BLaER1 (cell line): ENCODE measurements at regions not wholly inside any gene's neighbourhood (a gene's known extent, or its start where the extent isn't known, plus 50 kb on each side); places are given as distances from the start of the nearest gene placed in this dataset.

ENCODE experiments used
- H3K27ac ChIP-seq: shearing (Covaris generic); formaldehyde crosslinking; 2 replicates; pipeline ENCODE4 v1.8.1; 2022
- H3K27me3 ChIP-seq: shearing (Covaris generic); formaldehyde crosslinking; 2 replicates; pipeline ENCODE4 v1.8.1; 2022
- H3K36me3 ChIP-seq: shearing (Covaris generic); formaldehyde crosslinking; 2 replicates; pipeline ENCODE4 v1.8.1; 2022
- H3K4me1 ChIP-seq: shearing (Covaris generic); formaldehyde crosslinking; 2 replicates; pipeline ENCODE4 v1.8.1; 2022
- H3K4me2 ChIP-seq: shearing (Covaris generic); formaldehyde crosslinking; 2 replicates; pipeline ENCODE4 v1.8.1; 2022
- H3K4me3 ChIP-seq: shearing (Covaris generic); formaldehyde crosslinking; 2 replicates; pipeline ENCODE4 v1.8.1; 2022
- H3K9ac ChIP-seq: shearing (Covaris generic); formaldehyde crosslinking; 2 replicates; pipeline ENCODE4 v1.8.1; 2022
- H3K9me3 ChIP-seq: shearing (Covaris generic); formaldehyde crosslinking; 2 replicates; pipeline ENCODE4 v1.8.1; 2022
- H4K20me1 ChIP-seq: shearing (Covaris generic); formaldehyde crosslinking; 2 replicates; pipeline ENCODE4 v1.8.1; 2022
- Cebpa-rat ChIP-seq: shearing (Covaris generic); IDR thresholded peaks from 2 replicates; pipeline ENCODE4 v1.8.1; 2022

GRCh38 chr4:24007860-24008261 lies 118.0 kb upstream of the PPARGC1A start:
- no peak for TF ChIP-seq Cebpa-rat
- Histone ChIP-seq H3K27ac (no peak overlapping the region), H3K4me3 (no peak overlapping the region), H4K20me1 (no peaks in the 10 kb centered on the region), H3K36me3 (no peaks in the 10 kb centered on the region), H3K27me3 (no peaks in the 10 kb centered on the region), H3K4me1 (no peaks in the 10 kb centered on the region), H3K4me2 (no peak overlapping the region), H3K9me3 (no peaks in the 10 kb centered on the region), H3K9ac (no peak overlapping the region)

- Histone ChIP-seq H3K27me3 (no peaks in the 10 kb centered on the region), H3K9me3 (no peaks in the 10 kb centered on the region), H3K36me3 (no peaks in the 10 kb centered on the region), H3K4me3 (no peak overlapping the region), H3K9ac (no peak overlapping the region), H3K4me2 (no peak overlapping the region), H4K20me1 (no peaks in the 10 kb centered on the region), H3K27ac (no peak overlapping the region), H3K4me1 (no peaks in the 10 kb centered on the region)
- no peak for TF ChIP-seq Cebpa-rat
Observed at GRCh38 chr4:24006269-24006668, 116.4 kb upstream of the PPARGC1A start.

GRCh38 chr4:24003926-24004325 lies 114.1 kb upstream of the PPARGC1A start:
- H3K36me3 ChIP-seq, result no peaks in the 10 kb centered on the region
- H3K27ac ChIP-seq, result no peak overlapping the region
- no peak for TF ChIP-seq Cebpa-rat
- H3K9ac ChIP-seq, result no peak overlapping the region
- H3K27me3 ChIP-seq, result no peaks in the 10 kb centered on the region
- no peaks in the 10 kb centered on the region for H4K20me1 ChIP-seq
- no peak overlapping the region for H3K4me2 ChIP-seq
- H3K4me3 ChIP-seq, result no peak overlapping the region
- H3K9me3 ChIP-seq, result no peaks in the 10 kb centered on the region
- no peaks in the 10 kb centered on the region for H3K4me1 ChIP-seq

GRCh38 chr4:24003496-24003895 lies 113.6 kb upstream of the PPARGC1A start:
- Histone ChIP-seq H3K27ac (no peak overlapping the region), H4K20me1 (no peaks in the 10 kb centered on the region), H3K4me2 (no peak overlapping the region), H3K9me3 (no peaks in the 10 kb centered on the region), H3K4me1 (no peaks in the 10 kb centered on the region), H3K27me3 (no peaks in the 10 kb centered on the region), H3K9ac (no peak overlapping the region), H3K4me3 (no peak overlapping the region), H3K36me3 (no peaks in the 10 kb centered on the region)
- no peak for TF ChIP-seq Cebpa-rat

- Histone ChIP-seq H3K27ac (no peak overlapping the region), H3K4me1 (no peaks in the 10 kb centered on the region), H3K9me3 (no peaks in the 10 kb centered on the region), H3K4me2 (no peak overlapping the region), H3K9ac (no peak overlapping the region), H4K20me1 (no peaks in the 10 kb centered on the region), H3K27me3 (no peaks in the 10 kb centered on the region), H3K4me3 (no peak overlapping the region), H3K36me3 (no peaks in the 10 kb centered on the region)
- TF ChIP-seq Cebpa-rat, result no peak
Observed at GRCh38 chr4:24002330-24002966, 112.6 kb upstream of the PPARGC1A start.

- H3K9me3 ChIP-seq, result no peaks in the 10 kb centered on the region
- no peak overlapping the region for H3K4me2 ChIP-seq
- H3K36me3 ChIP-seq, result no peaks in the 10 kb centered on the region
- no peaks in the 10 kb centered on the region for H3K4me1 ChIP-seq
- H3K27me3 ChIP-seq, result no peaks in the 10 kb centered on the region
- H3K9ac ChIP-seq, result no peak overlapping the region
- no peak overlapping the region for H3K27ac ChIP-seq
- TF ChIP-seq Cebpa-rat, result no peak
- no peaks in the 10 kb centered on the region for H4K20me1 ChIP-seq
- H3K4me3 ChIP-seq, result no peak overlapping the region
Observed at GRCh38 chr4:24001486-24002329, 111.9 kb upstream of the PPARGC1A start.

- H3K36me3 ChIP-seq, result no peaks in the 10 kb centered on the region
- H3K4me3 ChIP-seq, result no peak overlapping the region
- H3K9me3 ChIP-seq, result no peaks in the 10 kb centered on the region
- no peak overlapping the region for H3K9ac ChIP-seq
- H3K4me2 ChIP-seq, result no peak overlapping the region
- H4K20me1 ChIP-seq, result no peaks in the 10 kb centered on the region
- H3K27me3 ChIP-seq, result no peaks in the 10 kb centered on the region
- H3K4me1 ChIP-seq, result no peaks in the 10 kb centered on the region
- H3K27ac ChIP-seq, result no peak overlapping the region
- TF ChIP-seq Cebpa-rat, result no peak
Observed at GRCh38 chr4:24000470-24000831, 110.6 kb upstream of the PPARGC1A start.

GRCh38 chr4:23999714-24000469 lies 110.0 kb upstream of the PPARGC1A start:
- H3K4me2 ChIP-seq, result no peak overlapping the region
- no peak overlapping the region for H3K27ac ChIP-seq
- no peaks in the 10 kb centered on the region for H3K27me3 ChIP-seq
- H3K36me3 ChIP-seq, result no peaks in the 10 kb centered on the region
- H3K4me1 ChIP-seq, result no peaks in the 10 kb centered on the region
- no peaks in the 10 kb centered on the region for H3K9me3 ChIP-seq
- no peak overlapping the region for H3K4me3 ChIP-seq
- no peak for TF ChIP-seq Cebpa-rat
- H3K9ac ChIP-seq, result no peak overlapping the region
- no peaks in the 10 kb centered on the region for H4K20me1 ChIP-seq

GRCh38 chr4:23993373-23993772 lies 103.5 kb upstream of the PPARGC1A start:
- TF ChIP-seq Cebpa-rat, result no peak
- Histone ChIP-seq H4K20me1 (no peaks in the 10 kb centered on the region), H3K9ac (no peak overlapping the region), H3K9me3 (no peaks in the 10 kb centered on the region), H3K4me2 (no peak overlapping the region), H3K27ac (no peak overlapping the region), H3K27me3 (no peaks in the 10 kb centered on the region), H3K4me3 (no peak overlapping the region), H3K4me1 (no peaks in the 10 kb centered on the region), H3K36me3 (no peaks in the 10 kb centered on the region)

GRCh38 chr4:23991444-23991843 lies 101.6 kb upstream of the PPARGC1A start:
- Histone ChIP-seq H3K4me2 (no peak overlapping the region), H3K36me3 (no peaks in the 10 kb centered on the region), H3K9ac (no peak overlapping the region), H4K20me1 (no peaks in the 10 kb centered on the region), H3K9me3 (no peaks in the 10 kb centered on the region), H3K27me3 (no peaks in the 10 kb centered on the region), H3K4me1 (no peaks in the 10 kb centered on the region), H3K27ac (no peak overlapping the region), H3K4me3 (no peak overlapping the region)
- TF ChIP-seq Cebpa-rat, result no peak
